ENCODE measurements at regions not wholly inside any gene's neighbourhood (a gene's known extent, or its start where the extent isn't known, plus 50 kb on each side); places are given as distances from the start of the nearest gene placed in this dataset.

- Histone ChIP-seq H3K4me2 (ENCODE audit: unreplicated experiment) (no peak overlapping the region), H3F3A (ENCODE audit: insufficient read depth) (no peaks in the 10 kb centered on the region), H3K4me1 (ENCODE audit: insufficient read depth) (no peaks in the 10 kb centered on the region), H4K20me1 (ENCODE audit: insufficient read depth) (no peaks in the 10 kb centered on the region), H3K27me3 (replicated peaks; ENCODE audit: insufficient read depth) (no peaks in the 10 kb centered on the region; the same call in 1 of the 2 replicates), H3K4me3 (no peak overlapping the region), H2AFZ (no peak overlapping the region), H3K36me3 (ENCODE audit: low read depth) (no peaks in the 10 kb centered on the region), H3K9me3 (ENCODE audit: low read depth) (no peaks in the 10 kb centered on the region), H3K27ac (no peak overlapping the region), H3K9me2 (ENCODE audit: insufficient read depth) (no peaks in the 10 kb centered on the region), H3K79me2 (ENCODE audit: insufficient read depth) (no peaks in the 10 kb centered on the region), H3K9ac (no peak overlapping the region)
- no peak for DNase-seq
- 87% methylated on average over 7 of the region's 7 CpGs for WGBS, 2 experiments (ENCODE audit: low coverage in 1 of 2, low lambda C conversion rate in 2 of 2, missing lambda C conversion rate in 2 of 2)
- TF ChIP-seq EZH2phosphoT487 (IDR thresholded peaks at IDR 0.05; ENCODE audit: insufficient read depth, low read depth) (no peak), EZH2 (IDR thresholded peaks at IDR 0.05; ENCODE audit: insufficient read depth, poor library complexity, severe bottlenecking) (no peak)
- in situ Hi-C loops (cut with MboI), result no loop called here
Observed at GRCh38 chr14:54086767-54087166, 130.1 kb upstream of the BMP4 start.

DNA sequence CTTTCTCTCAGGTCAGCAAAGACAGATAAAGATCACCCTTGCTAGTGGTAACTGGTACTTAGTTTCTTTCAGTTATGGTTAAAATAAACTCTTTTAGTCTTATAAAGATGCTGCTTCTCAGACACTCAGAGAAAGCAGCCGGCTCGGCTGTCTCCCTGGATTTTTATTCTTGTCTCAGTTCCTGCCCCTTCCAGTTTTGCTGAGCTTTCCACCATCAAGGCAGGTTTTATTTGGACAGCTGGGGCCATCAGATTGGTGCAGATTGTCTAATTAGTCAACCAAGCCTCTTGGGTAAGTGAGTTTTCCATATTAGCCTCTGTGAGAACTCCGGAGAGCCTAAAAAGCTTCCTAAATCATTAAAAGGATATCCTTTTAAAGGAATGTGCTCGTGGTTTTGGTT lies 130.8 kb upstream of the BMP4 start:
- in situ Hi-C loops (cut with MboI), result no loop called here
- Histone ChIP-seq H2AFZ (no peak overlapping the region), H3K36me3 (ENCODE audit: low read depth) (no peaks in the 10 kb centered on the region), H3K27me3 (replicated peaks; ENCODE audit: insufficient read depth) (no peaks in the 10 kb centered on the region; the same call in 1 of the 2 replicates), H3K4me2 (ENCODE audit: unreplicated experiment) (no peak overlapping the region), H3K9me2 (ENCODE audit: insufficient read depth) (no peaks in the 10 kb centered on the region), H3K4me1 (ENCODE audit: insufficient read depth) (no peaks in the 10 kb centered on the region), H3K9ac (no peak overlapping the region), H3K9me3 (ENCODE audit: low read depth) (no peaks in the 10 kb centered on the region), H3K79me2 (ENCODE audit: insufficient read depth) (no peaks in the 10 kb centered on the region), H3K27ac (no peak overlapping the region), H4K20me1 (ENCODE audit: insufficient read depth) (no peaks in the 10 kb centered on the region), H3K4me3 (no peak overlapping the region), H3F3A (ENCODE audit: insufficient read depth) (no peaks in the 10 kb centered on the region)
- TF ChIP-seq EZH2 (IDR thresholded peaks at IDR 0.05; ENCODE audit: insufficient read depth, poor library complexity, severe bottlenecking) (no peak), EZH2phosphoT487 (IDR thresholded peaks at IDR 0.05; ENCODE audit: insufficient read depth, low read depth) (no peak)
- WGBS, 2 experiments (ENCODE audit: low coverage in 1 of 2, low lambda C conversion rate in 2 of 2, missing lambda C conversion rate in 2 of 2), result 46 to 47% methylated on average over 4 of the region's 4 CpGs
- DNase-seq, result no peak

DNA sequence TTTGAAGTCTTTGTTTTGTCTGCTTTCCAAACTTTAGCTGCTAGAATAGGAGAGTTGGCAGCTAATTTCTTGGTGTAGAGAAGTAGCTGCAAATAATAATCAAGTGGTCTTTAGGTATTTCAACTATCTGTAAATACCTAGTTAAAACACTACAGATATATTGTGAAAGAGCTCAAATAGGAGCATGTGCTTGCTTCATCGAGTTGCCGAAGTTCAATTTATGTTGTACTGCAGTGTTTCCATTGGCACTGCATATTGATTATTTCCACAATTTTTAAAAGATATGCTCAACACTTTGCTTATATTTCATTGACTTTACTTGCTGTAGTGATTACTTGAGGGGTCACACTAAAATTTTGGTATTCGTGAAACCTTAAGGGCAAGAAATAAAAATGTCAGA lies 131.6 kb upstream of the BMP4 start:
- DNase-seq, result no peak
- no peak for TF ChIP-seq EZH2 (IDR thresholded peaks at IDR 0.05; ENCODE audit: insufficient read depth, poor library complexity, severe bottlenecking)
- TF ChIP-seq EZH2phosphoT487 (IDR thresholded peaks at IDR 0.05; ENCODE audit: insufficient read depth, low read depth), result no peak
- Histone ChIP-seq H3K27ac (no peak overlapping the region), H3K4me2 (ENCODE audit: unreplicated experiment) (no peak overlapping the region), H2AFZ (no peak overlapping the region), H3K4me1 (ENCODE audit: insufficient read depth) (no peaks in the 10 kb centered on the region), H3K9ac (no peak overlapping the region), H3K4me3 (no peak overlapping the region), H3K27me3 (replicated peaks; ENCODE audit: insufficient read depth) (no peaks in the 10 kb centered on the region; the same call in 1 of the 2 replicates), H3F3A (ENCODE audit: insufficient read depth) (no peaks in the 10 kb centered on the region), H4K20me1 (ENCODE audit: insufficient read depth) (no peaks in the 10 kb centered on the region), H3K36me3 (ENCODE audit: low read depth) (no peaks in the 10 kb centered on the region), H3K9me3 (ENCODE audit: low read depth) (no peaks in the 10 kb centered on the region), H3K79me2 (ENCODE audit: insufficient read depth) (no peaks in the 10 kb centered on the region), H3K9me2 (ENCODE audit: insufficient read depth) (no peaks in the 10 kb centered on the region)
- WGBS, 2 experiments (ENCODE audit: low coverage in 1 of 2, low lambda C conversion rate in 2 of 2, missing lambda C conversion rate in 2 of 2), result 72 to 80% methylated on average over 3 of the region's 3 CpGs
- in situ Hi-C loops (cut with MboI), result no loop called here

DNA sequence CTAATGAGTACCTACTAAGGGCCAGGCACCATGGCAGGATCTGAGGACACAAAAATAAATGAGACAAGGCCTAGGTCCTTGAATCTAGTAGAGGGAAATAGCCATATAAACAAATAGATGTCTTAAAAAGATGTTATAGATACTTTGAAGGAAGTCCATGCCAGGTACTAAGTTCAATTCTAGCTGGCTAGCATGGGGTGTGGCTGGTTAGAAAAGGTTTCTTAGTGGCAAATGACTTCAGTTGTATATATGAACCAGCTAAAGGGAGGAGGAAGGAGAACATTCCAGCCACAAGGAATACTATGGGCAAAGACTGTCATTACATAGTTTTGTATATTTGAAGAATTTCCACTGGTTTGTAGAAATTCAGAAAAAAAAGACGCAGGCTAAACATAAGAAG lies 133.6 kb upstream of the BMP4 start:
- no peak overlapping the region for H2AFZ ChIP-seq
- TF ChIP-seq EZH2phosphoT487 (IDR thresholded peaks at IDR 0.05; ENCODE audit: insufficient read depth, low read depth), result no peak
- no peak for TF ChIP-seq EZH2 (IDR thresholded peaks at IDR 0.05; ENCODE audit: insufficient read depth, poor library complexity, severe bottlenecking)
- H3K4me1 ChIP-seq (ENCODE audit: insufficient read depth), result no peaks in the 10 kb centered on the region
- no peaks in the 10 kb centered on the region for H3K36me3 ChIP-seq (ENCODE audit: low read depth)
- in situ Hi-C loops (cut with MboI), result no loop called here
- no peaks in the 10 kb centered on the region for H3K9me3 ChIP-seq (ENCODE audit: low read depth)
- no peak overlapping the region for H3K9ac ChIP-seq
- H3K79me2 ChIP-seq (ENCODE audit: insufficient read depth), result no peaks in the 10 kb centered on the region
- H4K20me1 ChIP-seq (ENCODE audit: insufficient read depth), result no peaks in the 10 kb centered on the region
- no peak for DNase-seq
- H3K4me3 ChIP-seq, result no peak overlapping the region
- H3K9me2 ChIP-seq (ENCODE audit: insufficient read depth), result no peaks in the 10 kb centered on the region
- no peaks in the 10 kb centered on the region; the same call in 1 of the 2 replicates for H3K27me3 ChIP-seq (replicated peaks; ENCODE audit: insufficient read depth)
- H3K4me2 ChIP-seq (ENCODE audit: unreplicated experiment), result no peak overlapping the region
- H3F3A ChIP-seq (ENCODE audit: insufficient read depth), result no peaks in the 10 kb centered on the region
- 10 to 19% methylated on average over 1 of the region's 1 CpG for WGBS, 2 experiments (ENCODE audit: low coverage in 1 of 2, low lambda C conversion rate in 2 of 2, missing lambda C conversion rate in 2 of 2)
- no peak overlapping the region for H3K27ac ChIP-seq

DNA sequence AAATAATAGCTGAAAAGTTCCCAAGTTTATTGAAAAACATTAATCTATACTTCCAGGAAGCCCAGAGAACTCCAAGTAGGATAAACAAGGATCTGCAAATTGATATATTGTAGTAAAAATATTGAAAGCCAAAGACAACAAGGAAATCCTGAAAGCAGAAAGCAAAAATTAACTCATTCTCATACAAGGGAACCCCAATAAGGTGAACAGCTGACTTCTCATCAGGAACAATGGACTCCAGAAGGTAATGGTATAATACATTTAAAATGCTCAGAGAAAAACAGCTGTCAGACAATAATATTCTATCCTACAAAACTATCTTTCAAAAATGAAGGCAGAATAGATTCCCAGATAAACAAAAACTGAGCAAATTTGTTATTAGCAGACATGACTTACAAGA lies 138.1 kb upstream of the BMP4 start:
- no peak overlapping the region for H3K4me3 ChIP-seq
- in situ Hi-C loops (cut with MboI), result no loop called here
- H3K27ac ChIP-seq, result no peak overlapping the region
- no peak overlapping the region for H2AFZ ChIP-seq
- H4K20me1 ChIP-seq (ENCODE audit: insufficient read depth), result no peaks in the 10 kb centered on the region
- H3K36me3 ChIP-seq (ENCODE audit: low read depth), result no peaks in the 10 kb centered on the region
- H3K4me2 ChIP-seq (ENCODE audit: unreplicated experiment), result no peak overlapping the region
- H3K9me3 ChIP-seq (ENCODE audit: low read depth), result no peaks in the 10 kb centered on the region
- DNase-seq, result peak; percentile 13
- TF ChIP-seq EZH2 (IDR thresholded peaks at IDR 0.05; ENCODE audit: insufficient read depth, poor library complexity, severe bottlenecking) (no peak), EZH2phosphoT487 (IDR thresholded peaks at IDR 0.05; ENCODE audit: insufficient read depth, low read depth) (no peak)
- H3K79me2 ChIP-seq (ENCODE audit: insufficient read depth), result no peaks in the 10 kb centered on the region
- no peaks in the 10 kb centered on the region for H3K9me2 ChIP-seq (ENCODE audit: insufficient read depth)
- no peaks in the 10 kb centered on the region for H3K4me1 ChIP-seq (ENCODE audit: insufficient read depth)
- no peaks in the 10 kb centered on the region for H3F3A ChIP-seq (ENCODE audit: insufficient read depth)
- H3K27me3 ChIP-seq (replicated peaks; ENCODE audit: insufficient read depth), result no peaks in the 10 kb centered on the region
- H3K9ac ChIP-seq, result no peak overlapping the region

All from GM23248 (cell line).